ENCODE measurements at regions not wholly inside any gene's neighbourhood (a gene's known extent, or its start where the extent isn't known, plus 50 kb on each side); places are given as distances from the start of the nearest gene placed in this dataset.

- Mint-ChIP-seq H3K36me3 (ENCODE audit: low read depth) (no peaks in the 10 kb centered on the region), H3K9me3 (peaks cover 3% of the 10 kb centered on the region), H3K27ac (no peak overlapping the region), H3K4me3 (no peak overlapping the region), H3K27me3 (no peaks in the 10 kb centered on the region), H3K4me1 (no peaks in the 10 kb centered on the region)
- ATAC-seq (replicated peaks), result no peak
These were observed 214.0 kb upstream of the ZP4 start for GRCh38 chr1:238104752-238105151.

DNA sequence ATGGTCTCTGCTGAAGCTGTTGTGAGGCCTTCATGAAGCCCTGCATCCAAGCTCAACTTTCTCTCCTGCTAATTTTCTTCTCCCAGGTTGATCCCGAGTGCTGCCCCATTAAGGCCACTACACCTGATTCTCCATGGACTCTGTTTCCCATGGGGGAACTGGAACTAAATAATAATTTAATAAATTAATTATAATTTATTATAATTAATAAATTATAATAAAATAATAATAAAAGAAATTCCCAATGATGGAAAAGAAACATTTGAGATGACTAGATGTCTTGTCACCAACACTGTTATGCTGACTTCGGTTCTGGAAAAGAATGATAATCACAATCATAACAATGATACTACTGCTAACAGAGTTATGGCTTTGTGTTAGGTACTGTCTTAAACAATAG, 211.2 kb upstream of the ZP4 start:
- no peaks in the 10 kb centered on the region for H3K4me1 Mint-ChIP-seq
- no peaks in the 10 kb centered on the region for H3K27me3 Mint-ChIP-seq

GRCh38 chr1:238099871-238100270, 209.1 kb upstream of the ZP4 start:
- no peaks in the 10 kb centered on the region for H3K36me3 Mint-ChIP-seq (ENCODE audit: low read depth)
- peaks cover 6% of the 10 kb centered on the region for H3K9me3 Mint-ChIP-seq
- H3K4me1 Mint-ChIP-seq, result no peaks in the 10 kb centered on the region
- H3K4me3 Mint-ChIP-seq, result no peak overlapping the region
- no peak overlapping the region for H3K27ac Mint-ChIP-seq
- no peaks in the 10 kb centered on the region for H3K27me3 Mint-ChIP-seq
- ATAC-seq (replicated peaks), result no peak

More for the DNA sequence above, 211.2 kb upstream of the ZP4 start:
- H3K36me3 Mint-ChIP-seq (ENCODE audit: low read depth), result no peaks in the 10 kb centered on the region
- H3K27ac Mint-ChIP-seq, result no peak overlapping the region
- ATAC-seq (replicated peaks), result no peak
- no peak overlapping the region for H3K4me3 Mint-ChIP-seq
- peaks cover 6% of the 10 kb centered on the region for H3K9me3 Mint-ChIP-seq

DNA sequence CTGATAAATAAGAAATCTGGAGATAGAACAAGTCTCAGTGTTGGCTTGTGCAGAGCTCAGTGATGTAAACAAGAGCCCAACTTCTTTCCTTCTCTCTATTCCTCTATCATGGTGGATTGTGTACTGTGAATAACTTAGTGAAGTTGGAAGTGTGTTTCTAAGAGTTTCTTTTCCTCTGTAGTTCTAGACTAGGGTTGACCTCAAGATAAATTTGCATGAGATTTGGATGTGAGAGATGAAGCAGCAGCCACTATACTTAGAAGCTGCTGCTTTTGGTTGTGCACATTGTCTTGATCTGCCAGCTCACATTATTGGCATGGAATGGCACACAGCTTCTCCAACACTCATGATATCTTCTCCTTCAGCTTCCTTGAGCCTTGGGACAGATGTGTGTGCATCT, 198.9 kb upstream of the ZP4 start:
- Mint-ChIP-seq H3K27ac (no peak overlapping the region), H3K9me3 (peaks cover 8% of the 10 kb centered on the region), H3K36me3 (ENCODE audit: low read depth) (no peaks in the 10 kb centered on the region), H3K4me1 (no peaks in the 10 kb centered on the region), H3K4me3 (no peak overlapping the region), H3K27me3 (no peaks in the 10 kb centered on the region)
- ATAC-seq (replicated peaks), result no peak

DNA sequence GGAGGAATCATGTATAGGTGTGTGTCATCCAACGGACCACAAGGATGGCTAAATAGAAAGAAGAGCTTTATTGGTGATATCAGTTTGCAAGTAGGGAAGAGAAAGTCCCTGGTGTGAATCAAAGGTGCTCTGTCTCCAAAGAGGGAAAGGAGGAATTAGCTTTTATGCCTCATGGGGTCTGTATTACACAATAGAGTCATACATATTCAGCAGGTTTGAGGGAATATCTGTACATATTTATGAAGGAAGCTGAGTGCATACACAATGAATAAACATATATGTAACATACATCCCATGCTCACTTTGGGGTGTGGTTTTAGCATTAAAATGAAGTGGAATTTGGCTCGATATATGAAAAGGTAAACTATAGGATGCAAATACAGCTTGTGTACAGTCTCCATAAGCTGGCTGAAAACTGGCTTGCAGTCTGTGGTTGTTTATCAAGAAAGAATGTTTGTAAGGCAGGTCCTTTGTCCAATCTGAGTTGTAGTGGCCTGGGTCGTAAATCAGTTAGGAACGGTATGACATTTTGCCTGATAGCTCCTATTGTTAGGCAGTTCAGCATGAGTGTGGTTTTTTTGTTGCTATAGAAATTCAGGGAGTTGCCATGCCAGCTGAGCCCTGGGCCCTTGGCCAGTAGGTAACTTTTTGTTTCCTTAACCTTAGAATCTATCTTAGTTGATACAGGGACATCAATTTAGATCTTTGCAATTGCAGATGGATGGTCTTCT, 198.0 kb upstream of the ZP4 start:
- Mint-ChIP-seq H3K4me3 (no peak overlapping the region), H3K36me3 (ENCODE audit: low read depth) (no peaks in the 10 kb centered on the region), H3K27me3 (no peaks in the 10 kb centered on the region), H3K27ac (no peak overlapping the region), H3K9me3 (peaks cover 8% of the 10 kb centered on the region), H3K4me1 (no peaks in the 10 kb centered on the region)
- ATAC-seq (replicated peaks), result no peak

DNA sequence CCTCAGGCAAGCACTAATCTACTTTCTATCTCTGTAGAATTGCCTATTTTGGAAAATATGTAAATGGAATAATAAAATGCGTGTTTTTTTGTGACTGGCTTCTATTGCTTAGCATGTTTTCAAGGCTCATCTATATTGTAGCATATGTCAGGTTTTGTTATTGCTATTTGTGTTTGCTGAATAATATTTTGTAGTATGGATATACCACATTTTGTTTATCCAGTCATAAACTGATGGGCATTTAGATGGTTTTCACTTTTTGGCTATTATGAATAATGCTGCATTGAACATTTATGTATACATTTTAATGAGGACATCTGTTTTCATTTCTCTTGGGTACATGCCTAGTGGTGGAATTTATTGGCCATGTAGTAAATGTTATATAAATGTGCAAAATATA, 183.3 kb upstream of the ZP4 start:
- Mint-ChIP-seq H3K4me3 (no peak overlapping the region), H3K36me3 (ENCODE audit: low read depth) (no peaks in the 10 kb centered on the region), H3K27ac (no peak overlapping the region), H3K4me1 (no peaks in the 10 kb centered on the region), H3K27me3 (no peaks in the 10 kb centered on the region), H3K9me3 (peaks cover 5% of the 10 kb centered on the region)
- no peak for ATAC-seq (replicated peaks)

DNA sequence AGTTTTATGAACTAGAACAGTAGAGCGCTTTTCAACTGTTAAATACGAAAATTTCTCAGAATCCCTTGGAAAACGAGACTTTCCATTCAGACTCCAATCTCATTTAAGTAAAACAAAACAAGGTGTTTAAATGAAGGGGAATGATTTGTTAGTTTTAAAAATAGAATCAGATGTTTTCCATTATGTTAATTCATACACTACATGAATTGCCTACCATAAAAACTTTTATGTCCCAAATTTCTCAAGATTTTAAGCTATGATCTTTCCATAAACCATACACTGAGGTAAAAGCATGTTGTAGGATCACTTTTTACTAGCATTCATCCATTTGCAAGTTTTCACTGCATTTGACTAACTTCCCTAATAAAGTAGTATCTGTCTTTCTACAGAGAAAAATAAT, 180.3 kb upstream of the ZP4 start:
- no peak for ATAC-seq (replicated peaks)
- Mint-ChIP-seq H3K9me3 (peaks cover 2% of the 10 kb centered on the region), H3K27me3 (no peaks in the 10 kb centered on the region), H3K4me3 (no peak overlapping the region), H3K27ac (no peak overlapping the region), H3K4me1 (no peaks in the 10 kb centered on the region), H3K36me3 (ENCODE audit: low read depth) (no peaks in the 10 kb centered on the region)

DNA sequence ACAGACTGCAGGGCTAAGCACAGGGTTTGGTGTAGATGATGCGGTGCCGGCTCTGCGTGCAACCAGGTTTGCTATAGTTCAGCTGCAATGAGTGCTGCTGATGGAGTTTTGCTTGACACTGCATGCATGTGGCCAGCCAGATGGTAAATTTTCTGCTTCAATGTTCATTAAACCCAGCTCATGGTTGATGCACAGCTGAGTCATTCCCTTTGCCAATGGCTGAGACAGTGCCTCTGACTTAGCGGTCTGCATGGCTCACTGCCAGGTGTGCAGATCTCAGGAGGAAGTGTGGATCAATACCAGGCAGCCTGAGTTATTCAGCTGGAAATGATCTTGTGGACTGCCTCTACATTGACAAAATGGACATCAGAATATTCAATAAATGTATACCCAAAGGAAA, 172.7 kb upstream of the ZP4 start:
- Mint-ChIP-seq H3K4me3 (no peak overlapping the region), H3K4me1 (no peaks in the 10 kb centered on the region), H3K9me3 (peaks cover 5% of the 10 kb centered on the region), H3K27me3 (no peaks in the 10 kb centered on the region), H3K36me3 (ENCODE audit: low read depth) (no peaks in the 10 kb centered on the region), H3K27ac (no peak overlapping the region)
- ATAC-seq (replicated peaks), result no peak

- H3K4me1 Mint-ChIP-seq, result no peaks in the 10 kb centered on the region
- no peaks in the 10 kb centered on the region for H3K36me3 Mint-ChIP-seq (ENCODE audit: low read depth)
- H3K4me3 Mint-ChIP-seq, result no peak overlapping the region
- H3K27me3 Mint-ChIP-seq, result no peaks in the 10 kb centered on the region
- no peak for ATAC-seq (replicated peaks)
- no peak overlapping the region for H3K27ac Mint-ChIP-seq
- peaks cover 5% of the 10 kb centered on the region for H3K9me3 Mint-ChIP-seq
These were observed 171.4 kb upstream of the ZP4 start for GRCh38 chr1:238061967-238062613.

DNA sequence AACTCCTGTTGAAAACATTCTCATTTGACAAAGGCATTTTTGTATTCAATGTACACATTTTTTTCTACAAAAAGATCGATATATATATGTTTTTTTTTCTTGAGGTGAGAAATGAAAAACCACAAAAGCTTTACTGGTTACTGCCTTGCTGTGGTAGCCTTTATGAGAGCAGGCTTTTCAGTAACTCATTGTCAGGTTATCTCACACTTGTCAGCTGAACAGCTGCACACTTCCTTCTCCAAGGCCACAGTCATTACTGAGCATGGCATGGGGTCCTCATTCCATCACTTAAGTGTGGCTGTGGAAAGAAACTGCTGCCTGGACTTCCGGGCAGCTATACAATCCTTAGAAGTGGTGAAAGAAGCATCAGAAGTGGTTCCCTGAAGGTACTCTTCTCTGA, 169.3 kb upstream of the ZP4 start:
- Mint-ChIP-seq H3K27ac (no peak overlapping the region), H3K36me3 (ENCODE audit: low read depth) (no peaks in the 10 kb centered on the region), H3K27me3 (no peaks in the 10 kb centered on the region), H3K9me3 (peaks cover 5% of the 10 kb centered on the region), H3K4me3 (no peak overlapping the region), H3K4me1 (no peaks in the 10 kb centered on the region)
- no peak for ATAC-seq (replicated peaks)

GRCh38 chr1:238052496-238053266, 162.0 kb upstream of the ZP4 start:
- ATAC-seq (replicated peaks), result no peak
- Mint-ChIP-seq H3K4me1 (no peaks in the 10 kb centered on the region), H3K9me3 (no peaks in the 10 kb centered on the region), H3K36me3 (ENCODE audit: low read depth) (no peaks in the 10 kb centered on the region), H3K27ac (no peak overlapping the region), H3K27me3 (no peaks in the 10 kb centered on the region), H3K4me3 (no peak overlapping the region)

DNA sequence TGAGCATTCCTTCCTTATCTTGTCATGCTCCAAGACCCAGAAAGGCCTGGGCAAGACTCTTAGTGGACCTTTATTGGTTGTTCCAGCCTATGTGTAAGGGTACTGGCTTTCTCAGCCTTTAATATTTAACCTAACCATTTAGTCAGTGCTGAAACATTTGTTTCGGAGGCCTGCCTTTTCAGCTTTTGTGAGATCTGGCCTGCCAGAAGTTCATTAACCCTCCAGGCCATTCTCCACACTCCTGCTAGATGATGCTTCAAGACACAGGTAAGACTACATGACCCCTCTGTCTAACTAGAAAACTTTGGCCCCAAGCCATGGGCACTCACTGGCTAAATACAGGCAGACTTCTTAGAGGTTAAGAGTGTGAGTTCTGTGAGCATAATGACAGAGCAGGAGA, 138.4 kb upstream of the ZP4 start:
- Mint-ChIP-seq H3K9me3 (peaks cover 22% of the 10 kb centered on the region), H3K27me3 (no peaks in the 10 kb centered on the region), H3K4me1 (no peaks in the 10 kb centered on the region), H3K36me3 (ENCODE audit: low read depth) (no peaks in the 10 kb centered on the region), H3K27ac (no peak overlapping the region), H3K4me3 (no peak overlapping the region)
- ATAC-seq (replicated peaks), result no peak

GRCh38 chr1:238027366-238027765, 136.6 kb upstream of the ZP4 start:
- Mint-ChIP-seq H3K27ac (no peak overlapping the region), H3K36me3 (ENCODE audit: low read depth) (no peaks in the 10 kb centered on the region), H3K27me3 (no peaks in the 10 kb centered on the region), H3K9me3 (peaks cover 11% of the 10 kb centered on the region), H3K4me3 (no peak overlapping the region), H3K4me1 (no peaks in the 10 kb centered on the region)
- ATAC-seq (replicated peaks), result no peak

DNA sequence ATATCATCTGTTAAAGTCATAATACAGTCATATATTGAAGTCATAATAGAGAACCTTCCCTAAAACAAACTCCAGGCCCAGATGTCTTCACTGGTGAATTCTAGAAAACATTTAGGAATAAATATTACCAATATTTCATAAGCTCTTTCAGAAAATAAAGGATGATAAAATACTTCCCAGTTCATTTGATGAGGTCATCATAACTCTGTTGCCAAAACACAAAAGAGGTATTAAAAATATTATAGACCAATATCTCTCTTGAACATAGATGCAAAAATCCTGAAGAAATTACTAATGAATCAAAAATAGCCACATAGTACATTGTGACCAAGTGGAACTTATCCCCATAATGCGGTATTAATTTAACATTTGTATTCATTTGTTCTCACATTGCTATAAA, 132.4 kb upstream of the ZP4 start:
- H3K36me3 Mint-ChIP-seq (ENCODE audit: low read depth), result no peaks in the 10 kb centered on the region
- no peak overlapping the region for H3K27ac Mint-ChIP-seq
- no peaks in the 10 kb centered on the region for H3K27me3 Mint-ChIP-seq
- H3K9me3 Mint-ChIP-seq, result peaks cover 4% of the 10 kb centered on the region
- no peak for ATAC-seq (replicated peaks)
- H3K4me1 Mint-ChIP-seq, result no peaks in the 10 kb centered on the region
- no peak overlapping the region for H3K4me3 Mint-ChIP-seq

DNA sequence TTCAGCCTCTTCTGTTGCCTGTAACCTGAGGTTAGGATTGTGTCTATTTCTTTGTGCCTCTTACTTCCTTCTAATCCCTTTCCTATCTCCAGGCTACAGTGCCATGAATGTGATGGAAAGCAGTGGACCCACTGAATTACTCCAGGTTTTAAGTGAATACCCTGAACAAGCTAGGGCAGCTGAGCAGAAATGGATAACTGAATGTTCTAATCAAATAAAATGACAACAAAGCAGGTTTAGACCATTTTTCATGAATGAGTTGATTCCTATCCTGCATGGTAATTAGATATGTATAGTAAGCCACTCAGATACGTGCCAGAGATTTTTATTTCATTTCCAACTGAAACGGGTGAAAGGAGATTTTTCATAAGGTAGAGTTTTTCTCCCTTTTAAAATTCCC, 127.5 kb upstream of the ZP4 start:
- Mint-ChIP-seq H3K4me1 (no peaks in the 10 kb centered on the region), H3K9me3 (peaks cover 14% of the 10 kb centered on the region), H3K27me3 (no peaks in the 10 kb centered on the region), H3K27ac (no peak overlapping the region), H3K36me3 (ENCODE audit: low read depth) (no peaks in the 10 kb centered on the region), H3K4me3 (no peak overlapping the region)
- no peak for ATAC-seq (replicated peaks)
